ENCODE measurements at regions not wholly inside any gene's neighbourhood (a gene's known extent, or its start where the extent isn't known, plus 50 kb on each side); places are given as distances from the start of the nearest gene placed in this dataset.

DNA sequence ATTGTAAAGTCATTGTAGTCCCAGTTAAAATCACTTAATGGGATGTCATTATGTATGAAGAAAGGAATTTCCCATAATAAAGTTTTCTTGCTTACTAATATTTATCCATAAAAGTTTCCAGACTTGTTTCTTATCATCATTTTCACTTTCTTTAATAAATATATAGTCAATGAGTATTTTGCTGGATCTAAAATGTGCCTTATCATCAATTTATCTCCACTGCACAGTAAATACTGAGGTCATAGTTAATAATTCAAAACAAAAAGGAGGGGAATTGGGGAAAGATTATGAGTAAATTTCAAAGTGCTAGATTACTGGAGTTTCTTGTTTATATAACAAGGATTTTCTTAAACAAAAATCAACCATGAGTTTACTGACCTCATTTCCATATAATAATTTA is 279.5 kb upstream of the DKK2 start:
- no peak overlapping the region for H3K4me3 ChIP-seq (ENCODE audit: low read depth, low read length)
- DNase-seq (ENCODE audit: low read depth), result no peak
- TF ChIP-seq, protein P1, sequence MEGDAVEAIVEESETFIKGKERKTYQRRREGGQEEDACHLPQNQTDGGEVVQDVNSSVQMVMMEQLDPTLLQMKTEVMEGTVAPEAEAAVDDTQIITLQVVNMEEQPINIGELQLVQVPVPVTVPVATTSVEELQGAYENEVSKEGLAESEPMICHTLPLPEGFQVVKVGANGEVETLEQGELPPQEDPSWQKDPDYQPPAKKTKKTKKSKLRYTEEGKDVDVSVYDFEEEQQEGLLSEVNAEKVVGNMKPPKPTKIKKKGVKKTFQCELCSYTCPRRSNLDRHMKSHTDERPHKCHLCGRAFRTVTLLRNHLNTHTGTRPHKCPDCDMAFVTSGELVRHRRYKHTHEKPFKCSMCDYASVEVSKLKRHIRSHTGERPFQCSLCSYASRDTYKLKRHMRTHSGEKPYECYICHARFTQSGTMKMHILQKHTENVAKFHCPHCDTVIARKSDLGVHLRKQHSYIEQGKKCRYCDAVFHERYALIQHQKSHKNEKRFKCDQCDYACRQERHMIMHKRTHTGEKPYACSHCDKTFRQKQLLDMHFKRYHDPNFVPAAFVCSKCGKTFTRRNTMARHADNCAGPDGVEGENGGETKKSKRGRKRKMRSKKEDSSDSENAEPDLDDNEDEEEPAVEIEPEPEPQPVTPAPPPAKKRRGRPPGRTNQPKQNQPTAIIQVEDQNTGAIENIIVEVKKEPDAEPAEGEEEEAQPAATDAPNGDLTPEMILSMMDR (IDR thresholded peaks at IDR 0.05; ENCODE audit: insufficient read depth, low read depth, low read length), result no peak

DNA sequence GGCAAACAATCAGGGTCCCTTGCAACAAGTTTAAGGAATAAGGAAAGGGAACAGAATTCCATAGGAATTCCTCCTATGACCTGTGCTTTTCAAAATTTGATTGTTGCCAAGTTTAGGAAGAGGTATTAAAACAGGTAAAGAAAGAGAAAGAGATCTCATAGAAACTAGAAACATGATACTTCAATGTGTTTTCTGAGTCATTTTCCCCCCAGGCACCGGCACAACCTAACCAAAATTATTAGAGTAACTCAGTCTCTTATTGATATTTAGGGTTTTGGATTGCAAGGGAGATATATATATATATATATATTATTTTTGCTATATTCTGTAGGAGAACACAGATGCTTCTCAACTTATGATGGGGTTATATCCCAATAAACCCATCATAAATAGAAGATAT is 278.0 kb upstream of the DKK2 start:
- TF ChIP-seq, protein P1 (IDR thresholded peaks at IDR 0.05; ENCODE audit: insufficient read depth, low read depth, low read length), result no peak
- H3K4me3 ChIP-seq (ENCODE audit: low read depth, low read length), result no peak overlapping the region
- no peak for DNase-seq (ENCODE audit: low read depth)

DNA sequence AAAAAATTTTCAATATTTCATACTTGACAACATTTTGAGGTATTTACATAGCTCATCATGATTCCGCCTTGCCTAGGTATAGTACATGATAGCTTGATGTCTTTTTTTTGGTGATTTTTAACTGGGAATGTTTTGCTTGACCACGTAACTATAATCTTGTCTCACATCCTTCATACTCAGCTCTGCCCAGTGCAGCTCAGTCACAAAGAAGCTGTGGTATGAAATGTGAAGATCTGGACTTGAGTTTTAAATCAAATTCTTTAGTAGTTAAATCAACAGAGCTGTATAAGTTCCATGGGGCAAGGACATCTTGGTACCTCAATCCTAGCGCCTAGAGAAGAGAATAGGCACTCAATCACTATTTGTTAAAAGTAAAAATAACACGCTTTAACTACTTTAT is 276.3 kb upstream of the DKK2 start:
- DNase-seq (ENCODE audit: low read depth), result no peak
- TF ChIP-seq, protein P1 (IDR thresholded peaks at IDR 0.05; ENCODE audit: insufficient read depth, low read depth, low read length), result no peak
- H3K4me3 ChIP-seq (ENCODE audit: low read depth, low read length), result no peak overlapping the region

DNA sequence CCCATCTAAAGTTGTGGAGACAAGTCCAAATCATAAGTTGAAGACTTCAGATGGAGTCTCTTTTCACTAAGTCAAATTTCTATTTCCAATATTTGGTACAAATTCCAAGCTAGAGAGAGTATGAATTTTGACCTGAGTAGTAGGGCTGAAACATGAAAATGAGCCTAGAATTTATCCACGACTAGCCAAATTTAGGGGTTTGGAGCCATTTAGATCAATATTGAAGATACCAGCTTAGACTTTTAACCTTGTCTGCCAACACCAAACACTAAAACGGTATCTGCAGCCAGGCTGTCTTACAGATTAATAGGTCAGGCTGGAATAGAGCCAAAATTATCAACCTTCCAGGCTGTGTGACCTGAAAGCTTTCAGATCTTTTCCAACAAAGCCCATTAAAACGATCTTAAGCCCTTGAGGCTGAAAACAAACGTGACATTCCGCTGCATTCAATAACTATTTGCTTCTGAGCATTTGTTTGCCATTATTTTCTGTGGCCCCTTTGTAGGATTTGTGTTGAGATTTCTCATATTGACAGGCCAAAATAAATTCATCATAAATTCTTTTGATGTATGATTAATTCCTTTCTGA is 268.7 kb upstream of the DKK2 start:
- TF ChIP-seq, protein P1 (IDR thresholded peaks at IDR 0.05; ENCODE audit: insufficient read depth, low read depth, low read length), result no peak
- no peak for DNase-seq (ENCODE audit: low read depth)
- no peak overlapping the region for H3K4me3 ChIP-seq (ENCODE audit: low read depth, low read length)

DNA sequence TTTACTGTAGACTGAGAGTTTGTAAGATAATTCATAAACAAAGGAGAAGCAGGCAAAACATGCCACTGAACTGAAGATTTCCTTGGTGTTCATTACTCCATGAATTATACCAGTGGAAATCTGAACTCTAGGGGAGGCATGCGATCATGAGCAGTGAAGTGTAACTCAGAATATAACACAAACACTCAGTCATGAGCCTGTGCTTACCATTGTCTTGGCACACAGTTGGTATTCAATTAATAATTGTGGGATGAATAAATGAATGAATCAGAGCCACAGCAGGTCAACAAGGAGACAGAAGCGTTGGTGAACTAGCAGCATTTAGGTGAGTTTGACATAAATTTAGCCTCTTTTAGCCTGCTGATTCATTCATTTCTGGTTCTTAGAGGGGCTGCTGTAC is 263.5 kb upstream of the DKK2 start:
- TF ChIP-seq, protein P1 (IDR thresholded peaks at IDR 0.05; ENCODE audit: insufficient read depth, low read depth, low read length), result no peak
- DNase-seq (ENCODE audit: low read depth), result no peak
- H3K4me3 ChIP-seq (ENCODE audit: low read depth, low read length), result no peak overlapping the region

DNA sequence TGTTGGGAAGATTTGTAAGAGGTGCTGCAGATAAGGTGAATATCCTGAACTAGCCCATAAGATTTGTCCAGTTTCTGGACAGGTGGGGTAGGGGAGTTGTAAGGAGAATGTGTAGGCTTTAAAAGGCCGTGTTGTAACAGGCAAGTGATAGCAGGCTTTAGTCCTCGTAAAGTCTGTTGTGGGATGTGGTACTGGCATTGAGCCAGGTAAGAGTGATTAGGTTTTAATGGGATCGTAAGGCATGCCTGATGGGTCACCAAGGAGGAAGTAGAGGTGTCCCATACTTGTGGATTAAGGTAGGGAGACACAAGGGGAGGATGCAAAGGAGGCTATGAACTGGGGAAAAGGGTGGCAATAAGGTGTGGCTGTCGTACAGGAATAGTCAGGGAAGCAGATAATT is 256.9 kb upstream of the DKK2 start:
- TF ChIP-seq, protein P1 (IDR thresholded peaks at IDR 0.05; ENCODE audit: insufficient read depth, low read depth, low read length), result no peak
- H3K4me3 ChIP-seq (ENCODE audit: low read depth, low read length), result no peak overlapping the region
- peak; percentile 6 for DNase-seq (ENCODE audit: low read depth)
